ENCODE measurements at regions not wholly inside any gene's neighbourhood (a gene's known extent, or its start where the extent isn't known, plus 50 kb on each side); places are given as distances from the start of the nearest gene placed in this dataset.

GRCh38 chr5:117220730-117221129 is 646.1 kb upstream of the SEMA6A start:
- DNase-seq (ENCODE audit: low read depth): no peak
- no peak overlapping the region for H3K4me3 ChIP-seq (ENCODE audit: low read depth, low read length)
- TF ChIP-seq, protein P1, sequence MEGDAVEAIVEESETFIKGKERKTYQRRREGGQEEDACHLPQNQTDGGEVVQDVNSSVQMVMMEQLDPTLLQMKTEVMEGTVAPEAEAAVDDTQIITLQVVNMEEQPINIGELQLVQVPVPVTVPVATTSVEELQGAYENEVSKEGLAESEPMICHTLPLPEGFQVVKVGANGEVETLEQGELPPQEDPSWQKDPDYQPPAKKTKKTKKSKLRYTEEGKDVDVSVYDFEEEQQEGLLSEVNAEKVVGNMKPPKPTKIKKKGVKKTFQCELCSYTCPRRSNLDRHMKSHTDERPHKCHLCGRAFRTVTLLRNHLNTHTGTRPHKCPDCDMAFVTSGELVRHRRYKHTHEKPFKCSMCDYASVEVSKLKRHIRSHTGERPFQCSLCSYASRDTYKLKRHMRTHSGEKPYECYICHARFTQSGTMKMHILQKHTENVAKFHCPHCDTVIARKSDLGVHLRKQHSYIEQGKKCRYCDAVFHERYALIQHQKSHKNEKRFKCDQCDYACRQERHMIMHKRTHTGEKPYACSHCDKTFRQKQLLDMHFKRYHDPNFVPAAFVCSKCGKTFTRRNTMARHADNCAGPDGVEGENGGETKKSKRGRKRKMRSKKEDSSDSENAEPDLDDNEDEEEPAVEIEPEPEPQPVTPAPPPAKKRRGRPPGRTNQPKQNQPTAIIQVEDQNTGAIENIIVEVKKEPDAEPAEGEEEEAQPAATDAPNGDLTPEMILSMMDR (IDR thresholded peaks at IDR 0.05; ENCODE audit: insufficient read depth, low read length): no peak

DNA sequence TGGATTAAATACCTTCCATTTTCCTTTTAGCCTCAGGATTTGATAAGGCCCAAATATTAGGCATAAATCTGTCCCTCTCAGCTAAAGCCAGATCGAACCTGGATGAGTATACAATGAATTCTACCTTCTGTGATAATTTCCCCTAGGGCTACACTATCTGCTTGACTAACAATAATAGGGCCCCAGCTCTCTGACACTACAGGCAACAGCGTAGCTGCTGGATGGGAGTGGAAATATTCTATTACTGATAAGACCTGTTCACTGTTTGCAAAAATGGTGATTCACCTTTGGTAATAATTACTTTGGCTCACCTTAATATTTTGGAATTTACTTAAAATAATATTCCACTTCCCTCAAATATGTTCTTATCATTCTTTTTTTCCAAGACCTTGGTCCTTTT is 644.2 kb upstream of the SEMA6A start:
- H3K4me3 ChIP-seq (ENCODE audit: low read depth, low read length): no peak overlapping the region
- TF ChIP-seq, protein P1 (IDR thresholded peaks at IDR 0.05; ENCODE audit: insufficient read depth, low read length): no peak
- no peak for DNase-seq (ENCODE audit: low read depth)

- DNase-seq (ENCODE audit: low read depth): no peak
- H3K4me3 ChIP-seq (ENCODE audit: low read depth, low read length): no peak overlapping the region
- TF ChIP-seq, protein P1 (IDR thresholded peaks at IDR 0.05; ENCODE audit: insufficient read depth, low read length): no peak
Observed at GRCh38 chr5:117212866-117213265, 638.2 kb upstream of the SEMA6A start.

GRCh38 chr5:117210796-117211195 is 636.2 kb upstream of the SEMA6A start:
- no peak overlapping the region for H3K4me3 ChIP-seq (ENCODE audit: low read depth, low read length)
- TF ChIP-seq, protein P1 (IDR thresholded peaks at IDR 0.05; ENCODE audit: insufficient read depth, low read length): no peak
- no peak for DNase-seq (ENCODE audit: low read depth)

GRCh38 chr5:117209479-117209878 is 634.9 kb upstream of the SEMA6A start:
- TF ChIP-seq, protein P1 (IDR thresholded peaks at IDR 0.05; ENCODE audit: insufficient read depth, low read length): no peak
- DNase-seq (ENCODE audit: low read depth): no peak
- no peak overlapping the region for H3K4me3 ChIP-seq (ENCODE audit: low read depth, low read length)

- TF ChIP-seq, protein P1 (IDR thresholded peaks at IDR 0.05; ENCODE audit: insufficient read depth, low read length): no peak
- H3K4me3 ChIP-seq (ENCODE audit: low read depth, low read length): no peak overlapping the region
- no peak for DNase-seq (ENCODE audit: low read depth)
Observed at GRCh38 chr5:117207088-117207668, 632.6 kb upstream of the SEMA6A start.

DNA sequence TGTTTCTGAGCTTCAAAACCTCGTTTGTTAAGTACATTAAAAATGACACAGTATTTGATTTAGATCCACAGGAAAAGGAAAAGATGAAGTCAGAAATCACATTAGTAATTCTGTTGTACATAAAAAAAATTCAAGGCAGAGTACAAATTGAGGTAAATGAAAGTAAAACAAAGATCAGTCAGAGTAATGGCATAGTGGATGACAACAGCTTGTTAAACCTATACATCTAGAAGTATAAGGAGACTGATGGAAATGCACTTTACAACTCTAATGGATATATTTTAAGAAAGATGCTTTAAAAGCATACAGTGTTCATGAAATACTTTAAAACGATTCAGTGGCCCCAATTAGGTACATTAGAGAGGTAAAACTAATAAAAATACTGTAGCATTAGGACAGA is 631.3 kb upstream of the SEMA6A start:
- DNase-seq (ENCODE audit: low read depth): no peak
- TF ChIP-seq, protein P1 (IDR thresholded peaks at IDR 0.05; ENCODE audit: insufficient read depth, low read length): no peak
- no peak overlapping the region for H3K4me3 ChIP-seq (ENCODE audit: low read depth, low read length)

Measured in fibroblast of the aortic adventitia (primary cell).